ENCODE measurements at regions not wholly inside any gene's neighbourhood (a gene's known extent, or its start where the extent isn't known, plus 50 kb on each side); places are given as distances from the start of the nearest gene placed in this dataset.

DNA sequence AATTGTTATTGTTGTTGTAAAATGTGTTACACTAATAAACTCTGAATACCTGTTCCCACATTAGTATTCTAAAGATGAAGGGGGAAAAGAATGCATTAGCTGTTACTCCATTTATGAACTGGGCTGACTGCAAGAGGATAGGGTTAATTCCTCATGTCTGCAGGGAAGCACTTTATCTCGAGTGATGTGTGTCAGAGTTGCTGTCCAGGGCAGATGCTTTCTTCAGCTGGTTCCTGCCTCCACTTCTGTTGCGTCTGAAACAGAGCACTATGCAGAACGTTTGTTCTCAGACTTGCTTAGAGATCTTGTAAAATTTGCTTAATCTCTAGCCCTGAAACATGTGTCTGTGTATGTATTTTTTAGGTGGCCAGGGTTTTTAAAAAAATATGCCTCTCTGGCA lies 318.8 kb downstream of the SPRY2 start:
- Mint-ChIP-seq H3K4me3 (ENCODE audit: unreplicated experiment) (no peak overlapping the region), H3K36me3 (ENCODE audit: low read depth, unreplicated experiment) (no peaks in the 10 kb centered on the region), H3K27me3 (ENCODE audit: unreplicated experiment) (no peaks in the 10 kb centered on the region), H3K9me3 (ENCODE audit: unreplicated experiment) (no peaks in the 10 kb centered on the region), H3K27ac (ENCODE audit: unreplicated experiment) (no peak overlapping the region), H3K4me1 (ENCODE audit: unreplicated experiment) (no peaks in the 10 kb centered on the region)
- TF ChIP-seq, protein P1, sequence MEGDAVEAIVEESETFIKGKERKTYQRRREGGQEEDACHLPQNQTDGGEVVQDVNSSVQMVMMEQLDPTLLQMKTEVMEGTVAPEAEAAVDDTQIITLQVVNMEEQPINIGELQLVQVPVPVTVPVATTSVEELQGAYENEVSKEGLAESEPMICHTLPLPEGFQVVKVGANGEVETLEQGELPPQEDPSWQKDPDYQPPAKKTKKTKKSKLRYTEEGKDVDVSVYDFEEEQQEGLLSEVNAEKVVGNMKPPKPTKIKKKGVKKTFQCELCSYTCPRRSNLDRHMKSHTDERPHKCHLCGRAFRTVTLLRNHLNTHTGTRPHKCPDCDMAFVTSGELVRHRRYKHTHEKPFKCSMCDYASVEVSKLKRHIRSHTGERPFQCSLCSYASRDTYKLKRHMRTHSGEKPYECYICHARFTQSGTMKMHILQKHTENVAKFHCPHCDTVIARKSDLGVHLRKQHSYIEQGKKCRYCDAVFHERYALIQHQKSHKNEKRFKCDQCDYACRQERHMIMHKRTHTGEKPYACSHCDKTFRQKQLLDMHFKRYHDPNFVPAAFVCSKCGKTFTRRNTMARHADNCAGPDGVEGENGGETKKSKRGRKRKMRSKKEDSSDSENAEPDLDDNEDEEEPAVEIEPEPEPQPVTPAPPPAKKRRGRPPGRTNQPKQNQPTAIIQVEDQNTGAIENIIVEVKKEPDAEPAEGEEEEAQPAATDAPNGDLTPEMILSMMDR (IDR thresholded peaks at IDR 0.05; ENCODE audit: unreplicated experiment) = no peak
- DNase-seq (ENCODE audit: low spot score) = no peak

DNA sequence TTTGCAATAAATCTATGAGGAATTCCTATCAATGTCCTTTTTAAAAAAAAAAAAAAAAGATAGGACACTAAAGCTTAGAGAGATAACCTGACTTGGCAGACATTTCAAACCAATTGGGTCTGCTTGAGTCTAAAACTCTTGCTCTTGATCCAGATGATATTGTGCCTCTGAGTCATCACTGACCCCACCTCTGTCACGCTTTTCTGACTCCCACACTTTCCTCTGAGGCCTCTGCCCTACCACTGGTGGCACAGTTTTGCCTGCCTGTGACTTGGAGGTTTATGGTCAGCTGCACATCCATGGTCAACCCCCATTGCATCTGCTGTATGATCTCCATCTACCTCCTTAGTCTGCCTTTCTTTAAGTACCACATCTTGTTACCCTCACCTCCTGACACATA lies 328.7 kb downstream of the SPRY2 start:
- Mint-ChIP-seq H3K4me3 (ENCODE audit: unreplicated experiment) (no peak overlapping the region), H3K4me1 (ENCODE audit: unreplicated experiment) (no peaks in the 10 kb centered on the region), H3K9me3 (ENCODE audit: unreplicated experiment) (no peaks in the 10 kb centered on the region), H3K27me3 (ENCODE audit: unreplicated experiment) (no peaks in the 10 kb centered on the region), H3K27ac (ENCODE audit: unreplicated experiment) (no peak overlapping the region), H3K36me3 (ENCODE audit: low read depth, unreplicated experiment) (no peaks in the 10 kb centered on the region)
- TF ChIP-seq, protein P1 (IDR thresholded peaks at IDR 0.05; ENCODE audit: unreplicated experiment) = no peak
- DNase-seq (ENCODE audit: low spot score) = no peak

DNA sequence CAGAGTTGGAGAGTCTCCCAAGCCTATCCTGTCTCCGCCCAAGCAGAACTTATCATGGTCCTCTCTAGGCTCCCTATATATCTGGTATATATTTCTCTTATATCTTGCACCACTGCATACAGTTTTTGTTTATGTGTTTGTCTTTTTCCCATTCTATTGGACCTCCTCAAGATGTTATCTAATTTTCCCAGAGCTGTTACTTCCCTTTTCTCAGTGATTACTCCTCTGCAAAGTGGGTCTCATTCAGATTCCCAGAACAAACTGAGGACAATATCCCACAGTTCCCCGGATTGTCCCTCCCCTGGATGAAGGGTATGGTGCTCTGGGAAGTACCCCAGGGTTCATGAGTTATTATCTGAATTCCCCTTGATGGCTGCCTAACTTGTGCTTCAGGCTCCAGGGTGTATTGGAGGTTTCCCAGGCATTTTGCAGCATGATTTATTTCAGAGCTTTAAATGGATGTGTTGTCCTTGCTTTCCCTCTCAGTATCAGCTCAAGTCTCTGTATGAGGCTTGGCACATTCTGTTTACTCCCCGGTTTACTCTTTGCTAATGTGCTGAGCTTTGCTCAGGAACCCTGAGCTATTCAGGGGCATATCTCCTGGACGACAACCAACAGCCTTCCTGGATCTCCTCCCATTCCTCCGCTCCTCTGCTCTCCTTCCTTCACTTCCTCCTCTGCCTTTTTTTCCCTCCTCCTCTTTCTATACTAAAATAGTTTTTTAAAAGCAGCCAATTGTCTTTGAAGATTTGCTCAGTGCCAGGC lies 329.3 kb downstream of the SPRY2 start:
- Mint-ChIP-seq H3K4me1 (ENCODE audit: unreplicated experiment) (no peaks in the 10 kb centered on the region), H3K27me3 (ENCODE audit: unreplicated experiment) (no peaks in the 10 kb centered on the region), H3K27ac (ENCODE audit: unreplicated experiment) (no peak overlapping the region)

DNA sequence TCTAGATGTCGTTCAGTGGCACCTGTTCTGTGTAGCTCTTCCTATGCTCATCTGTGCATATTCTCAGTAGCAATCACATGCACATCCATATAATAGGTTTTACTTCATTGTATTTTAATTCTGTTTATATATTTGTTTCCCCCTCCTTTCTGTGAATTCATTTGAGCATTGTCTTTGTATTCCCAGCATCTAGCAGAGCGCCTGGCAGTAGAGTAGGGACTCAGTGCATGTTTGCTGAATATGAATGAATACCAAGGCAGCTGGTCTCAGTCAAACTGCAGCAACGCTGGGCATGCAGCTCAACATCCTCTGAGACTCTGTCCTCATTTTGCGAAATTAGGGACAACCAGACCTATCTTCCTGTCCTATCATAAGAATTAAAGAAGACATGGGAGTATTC lies 330.1 kb downstream of the SPRY2 start:
- DNase-seq (ENCODE audit: low spot score) = no peak
- TF ChIP-seq, protein P1 (IDR thresholded peaks at IDR 0.05; ENCODE audit: unreplicated experiment) = no peak
- Mint-ChIP-seq H3K36me3 (ENCODE audit: low read depth, unreplicated experiment) (no peaks in the 10 kb centered on the region), H3K27me3 (ENCODE audit: unreplicated experiment) (no peaks in the 10 kb centered on the region), H3K9me3 (ENCODE audit: unreplicated experiment) (no peaks in the 10 kb centered on the region), H3K27ac (ENCODE audit: unreplicated experiment) (no peak overlapping the region), H3K4me1 (ENCODE audit: unreplicated experiment) (no peaks in the 10 kb centered on the region), H3K4me3 (ENCODE audit: unreplicated experiment) (no peak overlapping the region)

More for the DNA sequence above, 329.3 kb downstream of the SPRY2 start:
- Mint-ChIP-seq H3K36me3 (ENCODE audit: low read depth, unreplicated experiment) (no peaks in the 10 kb centered on the region), H3K9me3 (ENCODE audit: unreplicated experiment) (no peaks in the 10 kb centered on the region), H3K4me3 (ENCODE audit: unreplicated experiment) (no peak overlapping the region)
- DNase-seq (ENCODE audit: low spot score) = no peak
- TF ChIP-seq, protein P1 (IDR thresholded peaks at IDR 0.05; ENCODE audit: unreplicated experiment) = no peak

DNA sequence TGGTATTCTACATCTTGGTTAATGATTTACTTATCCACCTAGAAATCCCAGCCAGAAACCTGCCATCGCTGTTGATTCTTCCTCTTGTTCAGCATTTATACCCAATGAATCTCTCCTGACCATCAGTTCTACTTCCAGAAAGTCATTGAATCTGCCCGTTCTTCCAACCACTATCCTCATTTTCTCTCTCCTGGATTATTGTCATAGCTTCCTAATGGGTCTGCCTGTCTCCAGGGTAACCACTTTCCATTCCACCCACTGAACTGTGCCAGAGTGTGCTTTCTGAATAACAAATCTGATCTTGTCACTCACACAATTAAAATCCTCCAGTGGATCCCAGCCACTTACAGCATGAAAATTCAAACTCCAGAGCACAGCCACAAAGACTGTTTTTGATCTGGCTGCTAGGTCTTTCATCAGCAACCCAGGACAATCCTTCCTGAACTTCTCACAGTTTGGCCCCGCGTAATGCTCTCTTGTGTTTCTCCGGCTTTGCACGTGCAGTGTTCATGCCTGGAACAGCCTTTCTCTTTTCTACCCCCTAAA lies 330.6 kb downstream of the SPRY2 start:
- TF ChIP-seq, protein P1 (IDR thresholded peaks at IDR 0.05; ENCODE audit: unreplicated experiment) = no peak
- Mint-ChIP-seq H3K4me3 (ENCODE audit: unreplicated experiment) (no peak overlapping the region), H3K9me3 (ENCODE audit: unreplicated experiment) (no peaks in the 10 kb centered on the region), H3K4me1 (ENCODE audit: unreplicated experiment) (no peaks in the 10 kb centered on the region), H3K27ac (ENCODE audit: unreplicated experiment) (no peak overlapping the region), H3K36me3 (ENCODE audit: low read depth, unreplicated experiment) (no peaks in the 10 kb centered on the region), H3K27me3 (ENCODE audit: unreplicated experiment) (no peaks in the 10 kb centered on the region)
- DNase-seq (ENCODE audit: low spot score) = no peak

Data from endothelial cell (in vitro differentiated cells).